ENCODE measurements at regions not wholly inside any gene's neighbourhood (a gene's known extent, or its start where the extent isn't known, plus 50 kb on each side); places are given as distances from the start of the nearest gene placed in this dataset.

GRCh38 chr6:2597991-2598390, 152.7 kb downstream of the MYLK4 start:
- TF ChIP-seq CREB1 (IDR thresholded peaks at IDR 0.05; ENCODE audit: low read depth): no peak
- TF ChIP-seq, protein P1, sequence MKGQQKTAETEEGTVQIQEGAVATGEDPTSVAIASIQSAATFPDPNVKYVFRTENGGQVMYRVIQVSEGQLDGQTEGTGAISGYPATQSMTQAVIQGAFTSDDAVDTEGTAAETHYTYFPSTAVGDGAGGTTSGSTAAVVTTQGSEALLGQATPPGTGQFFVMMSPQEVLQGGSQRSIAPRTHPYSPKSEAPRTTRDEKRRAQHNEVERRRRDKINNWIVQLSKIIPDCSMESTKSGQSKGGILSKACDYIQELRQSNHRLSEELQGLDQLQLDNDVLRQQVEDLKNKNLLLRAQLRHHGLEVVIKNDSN (IDR thresholded peaks at IDR 0.05): no peak
- TF ChIP-seq NFIC (IDR thresholded peaks at IDR 0.05): no peak
- TF ChIP-seq RAD21 (IDR thresholded peaks at IDR 0.05; ENCODE audit: low read depth): no peak
- TF ChIP-seq TAF1 (IDR thresholded peaks at IDR 0.05; ENCODE audit: low read depth): no peak
- TF ChIP-seq ZBTB7A (IDR thresholded peaks at IDR 0.05; ENCODE audit: low read depth): no peak
- no peak for TF ChIP-seq EP300 (IDR thresholded peaks at IDR 0.05; ENCODE audit: borderline replicate concordance)
- no peak for TF ChIP-seq YY1 (IDR thresholded peaks at IDR 0.05; ENCODE audit: low read depth)

GRCh38 chr6:2596222-2596621, 154.5 kb downstream of the MYLK4 start:
- TF ChIP-seq EP300 (IDR thresholded peaks at IDR 0.05; ENCODE audit: borderline replicate concordance): no peak
- TF ChIP-seq TAF1 (IDR thresholded peaks at IDR 0.05; ENCODE audit: low read depth): no peak
- no peak for TF ChIP-seq CEBPB (IDR thresholded peaks at IDR 0.05)
- no peak for TF ChIP-seq TEAD4 (IDR thresholded peaks at IDR 0.05)
- TF ChIP-seq ZBTB7A (IDR thresholded peaks at IDR 0.05; ENCODE audit: low read depth): no peak
- no peak for TF ChIP-seq TCF12 (IDR thresholded peaks at IDR 0.05; ENCODE audit: low read depth)
- TF ChIP-seq, protein P2, sequence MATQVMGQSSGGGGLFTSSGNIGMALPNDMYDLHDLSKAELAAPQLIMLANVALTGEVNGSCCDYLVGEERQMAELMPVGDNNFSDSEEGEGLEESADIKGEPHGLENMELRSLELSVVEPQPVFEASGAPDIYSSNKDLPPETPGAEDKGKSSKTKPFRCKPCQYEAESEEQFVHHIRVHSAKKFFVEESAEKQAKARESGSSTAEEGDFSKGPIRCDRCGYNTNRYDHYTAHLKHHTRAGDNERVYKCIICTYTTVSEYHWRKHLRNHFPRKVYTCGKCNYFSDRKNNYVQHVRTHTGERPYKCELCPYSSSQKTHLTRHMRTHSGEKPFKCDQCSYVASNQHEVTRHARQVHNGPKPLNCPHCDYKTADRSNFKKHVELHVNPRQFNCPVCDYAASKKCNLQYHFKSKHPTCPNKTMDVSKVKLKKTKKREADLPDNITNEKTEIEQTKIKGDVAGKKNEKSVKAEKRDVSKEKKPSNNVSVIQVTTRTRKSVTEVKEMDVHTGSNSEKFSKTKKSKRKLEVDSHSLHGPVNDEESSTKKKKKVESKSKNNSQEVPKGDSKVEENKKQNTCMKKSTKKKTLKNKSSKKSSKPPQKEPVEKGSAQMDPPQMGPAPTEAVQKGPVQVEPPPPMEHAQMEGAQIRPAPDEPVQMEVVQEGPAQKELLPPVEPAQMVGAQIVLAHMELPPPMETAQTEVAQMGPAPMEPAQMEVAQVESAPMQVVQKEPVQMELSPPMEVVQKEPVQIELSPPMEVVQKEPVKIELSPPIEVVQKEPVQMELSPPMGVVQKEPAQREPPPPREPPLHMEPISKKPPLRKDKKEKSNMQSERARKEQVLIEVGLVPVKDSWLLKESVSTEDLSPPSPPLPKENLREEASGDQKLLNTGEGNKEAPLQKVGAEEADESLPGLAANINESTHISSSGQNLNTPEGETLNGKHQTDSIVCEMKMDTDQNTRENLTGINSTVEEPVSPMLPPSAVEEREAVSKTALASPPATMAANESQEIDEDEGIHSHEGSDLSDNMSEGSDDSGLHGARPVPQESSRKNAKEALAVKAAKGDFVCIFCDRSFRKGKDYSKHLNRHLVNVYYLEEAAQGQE (IDR thresholded peaks at IDR 0.05; ENCODE audit: low read depth): no peak
- TF ChIP-seq YY1 (IDR thresholded peaks at IDR 0.05; ENCODE audit: low read depth): no peak
- no peak for TF ChIP-seq EGR1 (IDR thresholded peaks at IDR 0.05)
- TF ChIP-seq RAD21 (IDR thresholded peaks at IDR 0.05; ENCODE audit: low read depth): no peak; the same call in 1 of the 2 replicates
- no peak for TF ChIP-seq CREB1 (IDR thresholded peaks at IDR 0.05; ENCODE audit: low read depth)
- no peak for TF ChIP-seq MAX (IDR thresholded peaks at IDR 0.05)
- no peak for TF ChIP-seq FOXM1 (IDR thresholded peaks at IDR 0.05; ENCODE audit: borderline replicate concordance, low read depth)
- TF ChIP-seq NFIC (IDR thresholded peaks at IDR 0.05): no peak
- TF ChIP-seq, protein P1 (IDR thresholded peaks at IDR 0.05): no peak

DNA sequence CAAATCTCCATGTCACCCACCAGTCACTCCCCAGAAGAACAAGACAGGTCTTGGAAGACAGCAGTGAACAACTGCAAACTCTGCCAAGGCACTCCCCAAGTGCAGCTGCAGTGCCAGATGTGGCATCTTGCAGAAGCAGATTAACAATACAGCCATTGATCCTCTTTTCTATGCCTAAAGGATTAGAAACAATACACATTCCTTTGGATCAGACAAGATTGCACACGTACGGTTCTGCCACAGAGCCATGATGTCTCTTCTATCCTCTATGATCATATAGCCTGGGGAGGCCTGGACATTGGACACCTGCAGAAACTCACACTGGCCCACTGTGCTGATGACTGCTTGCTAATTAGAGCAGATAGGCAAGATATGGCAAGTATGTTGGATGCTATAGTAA, 155.9 kb downstream of the MYLK4 start:
- TF ChIP-seq CREB1 (IDR thresholded peaks at IDR 0.05; ENCODE audit: low read depth) (no peak), EP300 (IDR thresholded peaks at IDR 0.05; ENCODE audit: borderline replicate concordance) (no peak), ZBTB7A (IDR thresholded peaks at IDR 0.05; ENCODE audit: low read depth) (no peak), TEAD4 (IDR thresholded peaks at IDR 0.05) (no peak), CEBPB (IDR thresholded peaks at IDR 0.05) (no peak), RAD21 (IDR thresholded peaks at IDR 0.05; ENCODE audit: low read depth) (no peak), EGR1 (IDR thresholded peaks at IDR 0.05) (no peak), YY1 (IDR thresholded peaks at IDR 0.05; ENCODE audit: low read depth) (no peak), FOXM1 (IDR thresholded peaks at IDR 0.05; ENCODE audit: borderline replicate concordance, low read depth) (no peak), TCF12 (IDR thresholded peaks at IDR 0.05; ENCODE audit: low read depth) (no peak), MAX (IDR thresholded peaks at IDR 0.05) (no peak), NFIC (IDR thresholded peaks at IDR 0.05) (no peak), TAF1 (IDR thresholded peaks at IDR 0.05; ENCODE audit: low read depth) (no peak)
- TF ChIP-seq, protein P1 (IDR thresholded peaks at IDR 0.05): no peak
- TF ChIP-seq, protein P2 (IDR thresholded peaks at IDR 0.05; ENCODE audit: low read depth): no peak

- TF ChIP-seq TEAD4 (IDR thresholded peaks at IDR 0.05) (no peak), TCF12 (IDR thresholded peaks at IDR 0.05; ENCODE audit: low read depth) (no peak), ZBTB7A (IDR thresholded peaks at IDR 0.05; ENCODE audit: low read depth) (no peak), CREB1 (IDR thresholded peaks at IDR 0.05; ENCODE audit: low read depth) (no peak), YY1 (IDR thresholded peaks at IDR 0.05; ENCODE audit: low read depth) (no peak), TAF1 (IDR thresholded peaks at IDR 0.05; ENCODE audit: low read depth) (no peak), FOXM1 (IDR thresholded peaks at IDR 0.05; ENCODE audit: borderline replicate concordance, low read depth) (no peak)
- TF ChIP-seq, protein P2 (IDR thresholded peaks at IDR 0.05; ENCODE audit: low read depth): no peak
- TF ChIP-seq, protein P1 (IDR thresholded peaks at IDR 0.05): no peak
Measured at GRCh38 chr6:2593167-2593566, 157.6 kb downstream of the MYLK4 start.
